SHP77 (cell line): ENCODE measurements at regions not wholly inside any gene's neighbourhood (a gene's known extent, or its start where the extent isn't known, plus 50 kb on each side); places are given as distances from the start of the nearest gene placed in this dataset.

Experiments
- DNase-seq, 2 experiments: peaks; one replicate each; lab custom pipeline; 2025; lab: John Stamatoyannopoulos, UW

- DNase-seq = no peak
Observed at GRCh38 chr13:105052711-105053110, 1482.8 kb downstream of the EFNB2 start.

- no peak for DNase-seq
Observed at GRCh38 chr13:105050686-105051085, 1484.8 kb downstream of the EFNB2 start.

- DNase-seq = no peak
Observed at GRCh38 chr13:105048677-105049076, 1486.8 kb downstream of the EFNB2 start.

- DNase-seq = no peak
Observed at GRCh38 chr13:105047676-105048295, 1487.7 kb downstream of the EFNB2 start.

- no peak for DNase-seq
Observed at GRCh38 chr13:105037110-105037509, 1498.4 kb downstream of the EFNB2 start.

- peak; percentile 8 to 54 for DNase-seq
Observed at GRCh38 chr13:105035092-105035491, 1500.4 kb downstream of the EFNB2 start.

- DNase-seq = no peak
Observed at GRCh38 chr13:105033999-105034398, 1501.5 kb downstream of the EFNB2 start.

- DNase-seq = no peak
Observed at GRCh38 chr13:105031306-105031705, 1504.2 kb downstream of the EFNB2 start.

- no peak for DNase-seq
Observed at GRCh38 chr13:105030851-105031250, 1504.6 kb downstream of the EFNB2 start.

GRCh38 chr13:105019073-105019472 is 1516.4 kb downstream of the EFNB2 start:
- DNase-seq = no peak

- no peak for DNase-seq
Observed at GRCh38 chr13:105016266-105016665, 1519.2 kb downstream of the EFNB2 start.

GRCh38 chr13:105008604-105009003 is 1526.9 kb downstream of the EFNB2 start:
- DNase-seq = no peak

GRCh38 chr13:105007166-105007808 is 1528.2 kb downstream of the EFNB2 start:
- DNase-seq = no peak

- no peak for DNase-seq
Observed at GRCh38 chr13:104996022-104996421, 1539.4 kb downstream of the EFNB2 start.

- no peak for DNase-seq
Observed at GRCh38 chr13:104993708-104994107, 1541.8 kb downstream of the EFNB2 start.

- no peak for DNase-seq
Observed at GRCh38 chr13:104987621-104988020, 1547.8 kb downstream of the EFNB2 start.

- peak in 1 of 2 experiments; percentile 10 for DNase-seq
Observed at GRCh38 chr13:104984296-104984818, 1551.1 kb downstream of the EFNB2 start.

GRCh38 chr13:104983601-104984000 is 1551.9 kb downstream of the EFNB2 start:
- DNase-seq = no peak

- DNase-seq = no peak
Observed at GRCh38 chr13:104980586-104980985, 1554.9 kb downstream of the EFNB2 start.

GRCh38 chr13:104979281-104980030 is 1556.0 kb downstream of the EFNB2 start:
- DNase-seq = no peak

- no peak for DNase-seq
Observed at GRCh38 chr13:104976986-104977385, 1558.5 kb downstream of the EFNB2 start.

- no peak for DNase-seq
Observed at GRCh38 chr13:104975272-104975671, 1560.2 kb downstream of the EFNB2 start.

GRCh38 chr13:104968876-104969275 is 1566.6 kb downstream of the EFNB2 start:
- no peak for DNase-seq
